Activated T-cell treated with anti-CD3 and anti-CD28 coated beads, Interleukin-2, amount 50 U/mL, for 24 hours (primary cell): ENCODE measurements at regions not wholly inside any gene's neighbourhood (a gene's known extent, or its start where the extent isn't known, plus 50 kb on each side); places are given as distances from the start of the nearest gene placed in this dataset.

Source experiments
- DNase-seq: peaks from one replicate; pipeline ENCODE4 v3.0.0-alpha.2; 2020
- H3K27ac Mint-ChIP-seq: 2 replicates; pipeline ENCODE4 v1.8.0; 2020; ENCODE audit warnings: mild to moderate bottlenecking, mixed read lengths
- H3K27me3 Mint-ChIP-seq: 2 replicates; pipeline ENCODE4 v1.8.0; 2020; ENCODE audit warnings: mixed read lengths
- H3K36me3 Mint-ChIP-seq: 2 replicates; pipeline ENCODE4 v1.8.0; 2020; ENCODE audit warnings: low read depth, mixed read lengths
- H3K4me1 Mint-ChIP-seq: 2 replicates; pipeline ENCODE4 v1.8.0; 2020; ENCODE audit warnings: low read depth, mixed read lengths
- H3K4me3 Mint-ChIP-seq: 2 replicates; pipeline ENCODE4 v1.8.0; 2020; ENCODE audit warnings: mild to moderate bottlenecking, moderate library complexity, mixed read lengths
- H3K9me3 Mint-ChIP-seq: 2 replicates; pipeline ENCODE4 v1.8.0; 2020; ENCODE audit warnings: mixed read lengths

DNA sequence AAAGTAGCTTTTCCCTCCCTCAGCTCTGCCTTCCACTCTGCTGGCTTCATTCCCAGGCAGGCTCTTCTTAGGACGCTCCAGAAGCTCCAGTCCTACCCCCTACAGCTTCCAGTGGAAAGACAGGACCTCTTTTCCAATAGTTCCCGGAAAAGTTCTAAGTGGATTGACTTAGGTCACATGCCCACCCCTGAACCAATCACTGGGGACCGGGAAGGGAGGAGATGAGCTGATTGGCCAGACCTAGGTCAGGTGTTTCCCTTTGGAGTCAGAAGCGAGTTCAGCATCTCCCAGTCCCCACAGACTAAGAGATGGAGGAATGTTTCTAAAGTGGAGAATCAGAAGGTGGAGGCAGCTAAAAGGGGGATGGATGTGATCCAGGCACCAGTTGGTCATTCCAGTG is 62.9 kb upstream of the KCNG1 start:
- peaks cover 4% of the 10 kb centered on the region for H3K4me1 Mint-ChIP-seq
- no peak for DNase-seq
- H3K9me3 Mint-ChIP-seq = no peaks in the 10 kb centered on the region
- H3K4me3 Mint-ChIP-seq = no peak overlapping the region
- no peaks in the 10 kb centered on the region for H3K36me3 Mint-ChIP-seq
- peaks cover 67% of the 10 kb centered on the region for H3K27me3 Mint-ChIP-seq
- no peak overlapping the region for H3K27ac Mint-ChIP-seq

DNA sequence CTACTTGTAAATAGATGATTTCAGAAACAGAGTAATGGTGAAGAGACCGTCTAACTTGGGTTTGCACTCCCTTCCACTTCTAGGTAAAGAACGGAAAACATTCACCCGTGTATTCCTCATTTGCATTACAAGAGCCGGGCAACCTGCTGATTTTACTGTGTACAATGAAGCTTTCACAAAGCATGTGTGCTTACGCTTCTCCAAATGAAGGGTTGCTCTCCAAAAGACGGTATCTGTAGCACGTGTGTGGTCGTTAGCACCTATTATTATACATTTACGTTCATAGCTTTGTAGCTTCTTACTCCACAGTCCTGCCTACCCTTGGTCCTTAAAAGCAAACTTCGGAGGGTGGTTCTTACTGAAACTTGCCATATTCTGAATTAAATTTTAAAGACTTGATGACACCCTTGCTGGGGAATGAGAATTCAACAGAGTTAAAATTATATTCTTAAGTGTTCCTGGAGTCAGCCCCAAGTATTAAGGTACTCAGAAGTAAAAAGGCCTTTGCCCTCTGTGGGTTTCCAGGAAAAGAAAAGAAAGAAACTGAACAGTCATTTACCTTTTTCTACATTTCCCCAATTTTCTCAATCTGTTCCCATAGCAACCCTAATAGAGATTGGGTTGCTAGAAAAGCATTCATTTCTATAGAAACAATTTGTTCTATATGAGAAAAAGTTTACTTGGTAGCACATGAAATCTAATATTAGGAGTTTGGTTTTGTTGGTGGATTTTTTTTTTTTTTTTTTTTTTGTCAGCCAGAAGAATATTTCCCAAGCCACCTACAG is 61.9 kb upstream of the KCNG1 start:
- Mint-ChIP-seq H3K27ac (no peak overlapping the region), H3K27me3 (peaks cover 68% of the 10 kb centered on the region), H3K36me3 (no peaks in the 10 kb centered on the region), H3K9me3 (no peaks in the 10 kb centered on the region), H3K4me1 (peaks cover 4% of the 10 kb centered on the region), H3K4me3 (no peak overlapping the region)
- no peak for DNase-seq

DNA sequence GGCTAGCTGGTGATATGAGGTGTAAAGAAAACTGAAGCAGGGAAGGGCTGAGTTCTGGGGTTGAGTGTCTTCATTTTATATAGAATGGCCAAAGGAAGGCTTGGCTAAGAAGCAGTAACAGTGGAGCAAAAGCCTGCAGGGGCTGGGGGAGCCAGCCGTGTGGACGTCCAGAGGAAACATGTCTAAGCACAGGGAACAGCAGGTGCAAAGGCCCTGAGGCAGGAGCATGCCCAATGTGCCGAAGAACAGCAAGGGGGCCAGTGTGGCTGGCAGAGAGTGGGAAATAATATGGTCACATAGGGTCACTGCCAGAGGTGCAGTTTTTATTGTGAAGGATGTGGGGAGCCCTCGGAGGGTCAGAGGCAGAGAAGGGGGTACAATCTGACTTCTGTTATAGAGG is 60.5 kb upstream of the KCNG1 start:
- no peak overlapping the region for H3K4me3 Mint-ChIP-seq
- peaks cover 71% of the 10 kb centered on the region for H3K27me3 Mint-ChIP-seq
- H3K27ac Mint-ChIP-seq = no peak overlapping the region

DNA sequence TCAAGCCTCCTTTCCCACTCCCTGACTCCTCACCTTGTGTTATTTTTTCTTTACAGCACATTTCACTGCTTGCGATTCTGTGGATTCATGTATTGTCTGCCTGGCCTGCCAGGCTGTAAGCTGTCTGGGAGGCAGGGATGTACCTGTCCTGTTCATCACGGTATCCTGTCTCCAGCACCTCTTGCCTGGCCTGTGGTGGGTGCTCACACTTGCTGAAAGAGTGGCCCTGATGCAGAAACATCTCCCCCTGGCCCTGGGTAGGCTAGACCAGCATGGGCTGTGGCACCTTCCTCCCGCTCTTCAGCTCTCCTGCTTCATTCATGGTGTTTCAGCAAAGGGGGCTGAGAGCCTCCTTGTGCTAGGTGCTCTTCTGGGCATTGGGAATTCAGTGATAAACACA is 60.1 kb upstream of the KCNG1 start:
- H3K9me3 Mint-ChIP-seq = no peaks in the 10 kb centered on the region
- no peak overlapping the region for H3K27ac Mint-ChIP-seq
- peaks cover 73% of the 10 kb centered on the region for H3K27me3 Mint-ChIP-seq
- H3K36me3 Mint-ChIP-seq = no peaks in the 10 kb centered on the region
- peaks cover 4% of the 10 kb centered on the region for H3K4me1 Mint-ChIP-seq
- no peak overlapping the region for H3K4me3 Mint-ChIP-seq
- no peak for DNase-seq

More for the DNA sequence above, 60.5 kb upstream of the KCNG1 start:
- Mint-ChIP-seq H3K4me1 (peaks cover 4% of the 10 kb centered on the region), H3K36me3 (no peaks in the 10 kb centered on the region), H3K9me3 (no peaks in the 10 kb centered on the region)
- DNase-seq = no peak

DNA sequence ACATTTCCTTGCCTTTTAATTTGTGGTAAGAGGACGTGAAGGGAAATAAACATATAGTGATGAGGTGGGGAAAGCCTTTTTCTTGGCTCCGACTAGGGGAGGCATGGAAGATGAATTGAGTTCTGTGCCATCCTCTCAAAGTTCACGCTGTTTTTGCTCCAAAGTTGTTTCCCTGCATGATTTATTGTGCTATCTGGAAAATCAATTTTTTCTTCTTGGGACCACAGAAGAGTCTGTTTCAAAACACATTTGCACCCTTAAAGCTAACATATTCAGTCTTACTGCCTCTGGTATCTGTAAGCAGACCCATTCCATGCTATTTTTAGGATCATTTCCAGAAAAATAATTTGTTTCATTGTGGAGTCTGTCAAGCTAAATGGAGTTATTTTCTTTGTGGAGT is 57.6 kb upstream of the KCNG1 start:
- peaks cover 76% of the 10 kb centered on the region for H3K27me3 Mint-ChIP-seq
- H3K4me1 Mint-ChIP-seq = peaks cover 4% of the 10 kb centered on the region
- H3K9me3 Mint-ChIP-seq = no peaks in the 10 kb centered on the region
- no peaks in the 10 kb centered on the region for H3K36me3 Mint-ChIP-seq
- DNase-seq = no peak
- no peak overlapping the region for H3K27ac Mint-ChIP-seq
- no peak overlapping the region for H3K4me3 Mint-ChIP-seq

DNA sequence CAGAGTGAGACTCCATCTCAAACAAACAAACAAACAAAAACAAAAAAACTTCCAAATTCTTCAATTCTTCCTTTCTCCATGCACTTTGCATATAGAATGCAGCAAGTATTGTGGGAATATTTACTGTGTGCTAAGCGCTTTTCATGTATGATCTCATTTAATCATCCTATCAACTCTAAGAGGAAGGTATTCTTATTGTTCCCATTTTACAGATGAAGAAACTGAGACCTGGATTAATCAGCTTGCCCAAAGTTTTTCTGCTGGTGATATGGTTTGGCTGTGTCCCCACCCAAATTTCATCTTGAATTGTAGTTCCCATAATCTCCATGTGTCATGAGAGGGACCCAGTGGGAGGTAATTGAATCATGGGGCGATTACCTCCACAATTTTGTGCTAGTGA is 56.6 kb upstream of the KCNG1 start:
- H3K9me3 Mint-ChIP-seq = no peaks in the 10 kb centered on the region
- H3K4me3 Mint-ChIP-seq = no peak overlapping the region
- H3K36me3 Mint-ChIP-seq = no peaks in the 10 kb centered on the region
- no peak for DNase-seq
- H3K27me3 Mint-ChIP-seq = peaks cover 81% of the 10 kb centered on the region
- H3K27ac Mint-ChIP-seq = no peak overlapping the region
- peaks cover 3% of the 10 kb centered on the region for H3K4me1 Mint-ChIP-seq

DNA sequence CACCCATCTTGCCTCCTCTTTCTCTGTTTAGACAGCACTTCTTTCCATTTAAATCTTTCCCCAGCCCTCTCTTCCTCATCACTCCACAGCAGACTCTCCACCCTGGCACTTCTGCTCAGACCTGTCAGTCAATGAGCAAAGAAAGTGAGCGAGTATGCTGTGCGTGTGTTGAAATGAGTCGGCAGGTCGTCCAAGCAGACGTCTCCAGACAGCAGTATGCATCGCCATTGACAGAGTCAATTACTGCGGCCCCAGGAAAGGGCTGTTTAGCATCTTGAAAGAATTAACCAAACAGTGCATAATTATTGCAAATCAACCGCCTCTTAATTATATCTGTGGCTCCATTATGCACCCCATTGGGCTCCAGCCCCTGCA is 54.8 kb upstream of the KCNG1 start:
- Mint-ChIP-seq H3K9me3 (peaks cover 3% of the 10 kb centered on the region), H3K4me1 (no peaks in the 10 kb centered on the region), H3K27me3 (peaks cover 80% of the 10 kb centered on the region), H3K36me3 (no peaks in the 10 kb centered on the region), H3K27ac (no peak overlapping the region), H3K4me3 (no peak overlapping the region)
- no peak for DNase-seq

DNA sequence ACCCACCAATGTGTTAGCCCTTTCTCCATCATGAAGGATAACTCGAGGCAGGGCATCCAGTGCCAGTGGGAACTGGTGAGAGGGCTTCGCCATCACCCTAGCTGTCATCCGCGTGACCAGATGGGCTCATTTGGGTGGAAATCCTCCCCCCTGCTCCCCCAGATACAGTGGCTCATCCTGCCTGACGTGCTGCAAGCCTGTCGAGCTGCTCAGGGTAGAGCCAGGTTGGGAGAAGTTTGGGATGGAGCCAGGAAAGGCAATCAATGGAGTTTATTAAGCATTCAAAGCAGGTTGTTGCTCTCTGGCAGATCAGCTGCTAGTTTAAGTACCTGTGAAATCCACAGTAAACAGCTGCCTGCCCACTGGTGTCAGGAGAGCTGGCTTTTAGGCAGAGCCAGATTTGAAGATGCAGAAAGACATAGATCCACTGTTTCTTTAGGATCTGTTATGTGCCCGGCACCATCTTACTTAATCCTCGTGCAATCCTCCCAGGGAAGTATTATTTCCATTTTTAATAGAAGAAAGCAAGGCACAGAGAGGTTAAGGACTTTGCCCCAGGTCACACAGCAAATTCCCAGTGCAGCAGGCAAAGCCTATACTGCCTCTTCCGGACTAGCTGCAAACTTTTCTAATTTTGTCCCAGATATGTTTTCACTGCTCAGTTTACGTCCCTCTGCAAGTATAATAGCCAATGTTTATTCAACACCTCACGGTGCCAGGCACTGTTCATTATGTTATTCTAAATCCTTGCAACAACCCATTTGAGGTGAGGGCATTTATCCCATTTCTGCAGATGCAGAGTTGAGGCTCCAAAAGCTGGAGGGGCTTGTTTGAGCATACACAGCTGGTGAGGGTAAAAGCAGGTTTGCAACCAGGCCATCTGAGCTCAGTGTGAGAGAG is 54.1 kb upstream of the KCNG1 start:
- no peak overlapping the region for H3K4me3 Mint-ChIP-seq
- H3K36me3 Mint-ChIP-seq = no peaks in the 10 kb centered on the region
- peaks cover 3% of the 10 kb centered on the region for H3K9me3 Mint-ChIP-seq
- H3K4me1 Mint-ChIP-seq = no peaks in the 10 kb centered on the region
- peaks cover 79% of the 10 kb centered on the region for H3K27me3 Mint-ChIP-seq
- no peak overlapping the region for H3K27ac Mint-ChIP-seq
- no peak for DNase-seq

DNA sequence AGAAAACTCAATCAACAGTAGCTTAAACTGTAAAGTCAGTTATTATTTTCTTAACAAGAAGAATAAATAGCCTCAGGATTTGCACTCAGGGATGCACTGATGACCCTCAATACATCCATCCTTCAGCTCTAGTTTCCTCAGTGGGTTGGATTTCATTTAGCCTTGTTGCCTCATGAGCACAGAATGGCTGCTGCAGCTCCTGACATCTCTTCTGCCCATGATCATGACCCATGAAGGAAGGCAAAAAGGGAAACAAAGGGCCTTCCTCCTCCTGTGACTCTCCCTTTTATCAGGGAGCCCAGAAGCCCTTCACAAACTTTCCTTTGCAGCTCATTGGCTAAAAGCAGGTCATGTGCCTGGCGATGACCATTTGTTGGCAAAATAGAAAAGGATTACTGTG is 51.2 kb upstream of the KCNG1 start:
- Mint-ChIP-seq H3K27me3 (peaks cover 77% of the 10 kb centered on the region), H3K9me3 (peaks cover 3% of the 10 kb centered on the region), H3K4me1 (no peaks in the 10 kb centered on the region), H3K4me3 (no peak overlapping the region), H3K27ac (no peak overlapping the region), H3K36me3 (no peaks in the 10 kb centered on the region)
- no peak for DNase-seq
